NCI-H748 treated with DMSO at 0.1 percent for 48 hours (cell line): ENCODE measurements at regions not wholly inside any gene's neighbourhood (a gene's known extent, or its start where the extent isn't known, plus 50 kb on each side); places are given as distances from the start of the nearest gene placed in this dataset.
A peak's percentile ranks its signal among the peaks of the same experiment; 100 is the strongest.
"Not testable (repeated sequence)": the region's sequence is repeated elsewhere in the genome, so short reads cannot be mapped to it uniquely, and the experiment has no call there.

Experiments
- DNase-seq: peaks from one replicate; lab custom pipeline; 2025; lab: John Stamatoyannopoulos, UW

GRCh38 chr5:110812639-110813038, 73.8 kb downstream of the SLC25A46 start:
- no peak for DNase-seq

DNA sequence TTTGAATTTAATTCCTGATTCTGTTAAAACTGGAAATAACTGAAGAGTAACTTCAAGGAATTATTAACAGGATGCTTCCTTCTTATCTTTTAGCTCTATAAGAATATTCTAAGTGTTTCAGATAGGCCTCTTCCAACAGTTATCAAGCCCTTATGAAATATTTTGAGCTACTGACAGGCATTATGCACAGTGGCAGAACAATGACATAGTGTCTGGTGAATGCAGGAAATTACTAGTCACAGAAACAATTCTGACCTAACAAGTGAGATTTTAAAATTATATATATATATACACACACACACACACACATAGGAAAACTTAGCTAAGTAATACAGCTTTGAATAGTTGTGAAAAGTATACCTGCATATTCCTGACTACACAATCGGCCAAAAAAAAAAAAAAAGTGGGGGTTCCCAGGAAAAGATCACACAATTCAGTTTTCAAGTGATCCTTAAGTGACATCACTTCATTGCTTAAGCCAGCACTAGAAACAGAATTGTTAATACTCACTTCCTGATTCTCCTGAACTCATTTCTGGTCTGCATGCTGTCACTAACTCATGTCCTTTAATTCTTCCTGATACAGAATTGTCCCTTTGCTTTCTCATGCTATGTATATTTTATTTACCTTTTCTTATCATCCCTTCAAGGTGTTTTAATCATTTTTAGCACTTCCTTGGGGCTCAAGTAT, 77.3 kb downstream of the SLC25A46 start:
- no peak for DNase-seq

DNA sequence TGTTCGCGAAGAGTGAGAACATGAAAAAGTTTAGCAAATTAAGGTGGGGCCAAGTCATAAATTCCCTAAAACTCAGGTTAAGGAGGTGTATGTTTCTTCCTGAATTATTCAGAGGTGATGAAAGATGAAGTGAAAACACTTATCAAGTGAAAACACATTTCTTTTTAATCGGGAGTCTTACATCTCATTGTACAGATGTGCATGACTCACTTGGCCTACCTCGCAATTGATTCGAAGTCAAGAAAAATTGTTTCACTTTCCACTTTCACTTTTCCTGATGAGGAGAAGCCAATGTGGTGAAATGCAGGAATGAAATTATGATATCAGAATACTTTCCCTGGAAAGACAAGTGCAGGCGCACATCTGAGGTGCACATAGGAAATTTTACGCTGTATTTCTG, 78.7 kb downstream of the SLC25A46 start:
- DNase-seq, result no peak

DNA sequence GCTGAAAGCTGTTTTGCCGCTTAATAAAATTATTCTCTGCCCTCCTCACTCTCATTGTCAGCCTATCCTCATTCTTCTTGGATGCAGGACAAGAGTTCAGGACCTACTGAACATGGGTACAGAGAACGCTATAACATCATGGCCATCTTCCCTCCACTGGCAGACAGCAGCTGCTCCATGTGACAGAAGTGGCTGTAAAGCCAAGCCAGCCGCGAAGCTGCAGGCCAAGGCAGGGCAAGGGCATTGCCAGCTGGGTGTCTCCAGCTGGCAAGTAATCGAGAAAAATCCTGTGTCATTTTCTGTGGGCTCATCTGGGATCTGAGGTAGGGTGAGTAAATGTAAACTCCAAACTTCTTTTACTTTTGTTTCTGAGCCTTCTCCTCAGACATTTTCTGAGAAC, 84.8 kb downstream of the SLC25A46 start:
- DNase-seq, result no peak

GRCh38 chr5:110824936-110825441, 86.2 kb downstream of the SLC25A46 start:
- no peak for DNase-seq

GRCh38 chr5:110832683-110833082, 93.9 kb downstream of the SLC25A46 start:
- no peak for DNase-seq

DNA sequence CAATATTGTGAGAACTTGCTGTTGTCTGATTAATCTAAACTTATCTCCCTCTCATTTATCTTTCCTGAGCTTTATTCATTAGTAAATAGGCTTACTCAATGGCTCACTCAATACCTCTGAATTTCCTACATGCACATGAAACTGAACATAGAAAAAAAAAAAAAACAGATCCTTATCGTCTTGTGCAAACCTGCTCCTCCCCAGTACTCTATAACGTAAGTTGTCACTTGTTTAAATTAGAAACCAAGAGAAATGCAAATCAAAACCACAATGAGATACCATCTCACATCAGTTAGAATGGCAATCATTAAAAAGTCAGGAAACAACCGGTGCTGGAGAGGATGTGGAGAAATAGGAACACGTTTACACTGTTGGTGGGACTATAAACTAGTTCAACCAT, 96.1 kb downstream of the SLC25A46 start:
- DNase-seq, result not testable (repeated sequence)

- no peak for DNase-seq
Measured at GRCh38 chr5:110836851-110837250, 98.0 kb downstream of the SLC25A46 start.

DNA sequence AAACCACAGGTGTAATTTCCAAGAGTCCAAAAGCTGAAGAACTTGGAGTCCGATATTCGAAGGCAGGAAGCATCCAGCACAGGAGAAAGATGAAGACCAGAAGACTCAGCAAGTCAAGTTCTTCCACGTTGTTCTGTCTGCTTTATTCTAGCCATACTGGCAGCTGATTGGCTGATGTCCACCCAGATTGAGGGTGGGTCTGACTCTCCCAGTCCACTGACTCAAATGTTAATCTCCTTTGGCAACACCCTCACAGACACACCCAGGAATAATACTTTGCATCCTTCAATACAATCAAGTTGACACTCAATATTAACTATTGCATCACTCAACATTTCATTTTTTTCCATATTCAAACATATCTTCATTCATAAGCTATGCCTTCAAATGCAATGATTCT, 99.5 kb downstream of the SLC25A46 start:
- not testable (repeated sequence) for DNase-seq

GRCh38 chr5:110838961-110839360, 100.2 kb downstream of the SLC25A46 start:
- no peak for DNase-seq

GRCh38 chr5:110840347-110840960, 101.6 kb downstream of the SLC25A46 start:
- no peak for DNase-seq

DNA sequence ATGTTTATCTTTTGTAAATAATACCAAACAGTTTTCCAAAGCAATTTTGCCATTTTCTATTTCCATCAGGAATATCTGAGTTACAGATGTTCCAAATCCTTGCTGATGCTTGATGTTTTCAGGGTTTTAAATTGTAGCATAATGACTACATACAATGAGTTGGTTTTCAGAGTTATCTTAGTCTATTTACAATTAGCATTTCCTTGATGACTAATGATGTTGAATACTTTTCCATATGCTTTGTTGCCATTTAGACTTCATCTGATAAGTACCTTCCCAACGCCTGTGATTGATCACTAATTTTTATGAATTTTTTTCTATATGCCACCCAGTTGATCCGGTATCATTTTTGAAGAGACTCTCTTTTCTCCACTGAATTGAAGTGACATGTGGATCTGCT, 102.3 kb downstream of the SLC25A46 start:
- no peak for DNase-seq

GRCh38 chr5:110842948-110843347, 104.1 kb downstream of the SLC25A46 start:
- DNase-seq, result no peak

- no peak for DNase-seq
Measured at GRCh38 chr5:110844251-110844650, 105.4 kb downstream of the SLC25A46 start.

GRCh38 chr5:110846398-110847001, 107.7 kb downstream of the SLC25A46 start:
- DNase-seq, result no peak

DNA sequence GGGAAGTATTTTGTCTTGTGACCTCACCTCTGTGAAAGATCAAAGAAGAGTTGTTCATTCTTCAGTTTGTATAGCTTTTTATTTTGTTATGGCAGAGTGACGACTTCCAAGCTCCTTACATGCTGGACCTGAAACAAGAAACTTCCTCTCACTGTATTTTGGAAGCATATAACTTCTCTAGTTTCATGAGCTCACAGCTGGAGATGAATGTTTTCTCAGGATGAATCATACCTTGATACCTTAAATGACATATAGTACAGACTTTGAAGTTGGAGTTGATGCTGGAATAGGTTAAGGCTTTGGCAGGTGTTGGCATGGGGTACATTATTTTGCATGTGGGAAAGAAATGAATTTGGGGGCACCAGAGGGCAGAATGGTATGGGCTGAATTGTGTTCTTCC, 112.5 kb downstream of the SLC25A46 start:
- DNase-seq, result no peak

GRCh38 chr5:110852053-110852452, 113.2 kb downstream of the SLC25A46 start:
- no peak for DNase-seq

DNA sequence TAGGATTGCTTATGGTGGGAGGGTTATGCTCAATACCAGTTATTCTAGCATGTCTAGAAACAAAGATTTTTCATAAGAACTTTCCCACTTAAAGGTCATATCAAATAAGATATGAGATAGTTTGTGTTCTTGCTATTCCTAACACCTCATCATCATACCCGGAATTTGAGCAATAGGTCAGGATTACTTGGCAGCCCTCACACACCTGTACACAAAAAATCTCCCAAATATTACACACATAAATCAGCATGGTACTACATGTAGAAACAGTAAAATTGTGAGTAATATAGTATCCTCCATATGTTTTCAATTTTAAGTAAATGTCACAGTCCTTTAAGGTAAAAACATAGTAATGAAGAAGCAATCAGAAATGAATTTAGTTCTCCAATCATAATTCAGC, 113.7 kb downstream of the SLC25A46 start:
- DNase-seq, result no peak

- DNase-seq, result no peak
Measured at GRCh38 chr5:110853267-110853666, 114.5 kb downstream of the SLC25A46 start.

GRCh38 chr5:110854200-110854599, 115.4 kb downstream of the SLC25A46 start:
- no peak for DNase-seq

- no peak for DNase-seq
Measured at GRCh38 chr5:110855961-110856360, 117.2 kb downstream of the SLC25A46 start.

DNA sequence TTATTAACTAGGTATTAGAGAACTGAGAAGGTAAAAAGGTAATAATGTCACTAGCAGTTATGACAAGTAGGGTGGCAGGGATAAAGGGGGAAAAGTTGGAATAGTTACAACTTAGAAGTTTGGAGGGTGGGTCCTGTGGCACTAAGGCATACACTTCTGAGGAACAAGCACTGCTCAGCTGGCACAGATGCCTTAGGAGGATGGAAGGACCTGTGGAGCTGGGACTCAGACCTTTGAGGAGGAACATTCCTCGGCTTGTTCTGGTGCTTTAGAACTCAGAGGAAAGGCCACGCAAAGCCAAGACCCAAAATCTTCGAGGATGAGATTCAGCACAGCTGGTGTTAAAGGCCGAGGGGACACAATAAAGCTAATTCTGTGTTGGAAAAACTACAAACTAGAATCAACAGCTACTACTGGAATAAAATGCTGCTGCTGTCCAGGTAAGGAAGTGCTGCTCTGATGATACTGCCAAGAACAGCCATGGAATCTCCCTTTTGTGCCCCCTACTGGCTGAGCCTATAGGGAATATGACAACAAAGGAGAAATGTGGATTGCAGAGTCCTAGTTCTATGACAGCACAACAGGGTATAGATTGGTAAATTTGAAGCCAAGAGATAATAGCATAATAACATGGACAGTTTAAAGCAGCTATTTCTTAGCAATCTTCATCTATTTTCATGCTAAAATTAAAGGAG, 126.7 kb downstream of the SLC25A46 start:
- DNase-seq, result peak; percentile 5

GRCh38 chr5:110869927-110870326, 131.1 kb downstream of the SLC25A46 start:
- DNase-seq, result no peak
